ENCODE measurements at regions not wholly inside any gene's neighbourhood (a gene's known extent, or its start where the extent isn't known, plus 50 kb on each side); places are given as distances from the start of the nearest gene placed in this dataset.

- TF ChIP-seq CTCF (IDR thresholded peaks at IDR 0.05; ENCODE audit: insufficient read depth, low read length) (no peak), POLR2AphosphoS5 (IDR thresholded peaks at IDR 0.05; ENCODE audit: low read depth) (no peak), SPI1 (IDR thresholded peaks at IDR 0.05; ENCODE audit: borderline replicate concordance, low read depth) (no peak)
These were observed 53.5 kb upstream of the SASH1 start for GRCh38 chr6:148289153-148289552.

Data from HL-60 (cell line).